ENCODE measurements at regions not wholly inside any gene's neighbourhood (a gene's known extent, or its start where the extent isn't known, plus 50 kb on each side); places are given as distances from the start of the nearest gene placed in this dataset.

- TF ChIP-seq EZH2 (IDR thresholded peaks at IDR 0.05; ENCODE audit: insufficient read depth, poor library complexity, severe bottlenecking): no peak
- TF ChIP-seq EZH2phosphoT487 (IDR thresholded peaks at IDR 0.05; ENCODE audit: insufficient read depth, low read depth): no peak
These were observed 292.6 kb downstream of the CETN3 start for GRCh38 chr5:90117005-90117404.
